Esophagus muscularis mucosa (tissue), 4 donors: ENCODE measurements at regions not wholly inside any gene's neighbourhood (a gene's known extent, or its start where the extent isn't known, plus 50 kb on each side); places are given as distances from the start of the nearest gene placed in this dataset.

Source experiments
- EP300 ChIP-seq: sonication (generic); formaldehyde crosslinking; IDR thresholded peaks from one replicate; pipeline ENCODE4 v1.6.1; 2017; ENCODE audit warnings: antibody characterized with exemption
- POLR2AphosphoS5 ChIP-seq, 2 donors: sonication (generic); formaldehyde crosslinking; IDR thresholded peaks; one replicate each; pipeline ENCODE4 v1.6.1; 2017; ENCODE audit warnings: antibody characterized with exemption in 2 of 2
- TF ChIP-seq, protein P1 (sequence below), 3 experiments: fragments of 200-600 bp in 2 of 3; fragments of 450-650 bp in 1 of 3; sonication (generic) in 2 of 3; IDR thresholded peaks; one replicate each; pipeline ENCODE4 v1.5.1; 2017 to 2019; ENCODE audit warnings: antibody characterized with exemption in 3 of 3, mild to moderate bottlenecking in 2 of 3, moderate library complexity in 1 of 3

DNA sequence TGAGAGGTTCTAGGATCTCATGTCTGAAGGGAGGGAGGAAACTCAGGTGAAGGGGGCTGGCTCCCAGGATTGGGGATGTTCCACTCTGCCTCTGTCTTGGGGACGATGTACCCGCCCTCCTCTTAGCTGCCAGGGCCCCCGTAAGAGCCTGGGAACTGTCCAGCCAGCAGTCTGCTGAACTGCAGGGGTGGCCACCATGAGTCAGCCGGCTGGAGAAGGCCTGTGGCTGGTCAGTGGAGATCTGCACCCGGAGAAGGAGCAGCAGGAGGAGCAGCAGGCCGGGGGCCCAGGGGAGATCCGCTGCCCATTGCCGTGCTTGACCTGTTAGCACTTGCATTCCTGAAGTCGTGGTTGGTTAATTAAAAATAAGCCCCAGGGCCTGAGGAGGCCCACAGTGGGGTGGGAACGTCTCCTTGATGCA lies 180.3 kb downstream of the TFCP2L1 start:
- TF ChIP-seq, protein P1, sequence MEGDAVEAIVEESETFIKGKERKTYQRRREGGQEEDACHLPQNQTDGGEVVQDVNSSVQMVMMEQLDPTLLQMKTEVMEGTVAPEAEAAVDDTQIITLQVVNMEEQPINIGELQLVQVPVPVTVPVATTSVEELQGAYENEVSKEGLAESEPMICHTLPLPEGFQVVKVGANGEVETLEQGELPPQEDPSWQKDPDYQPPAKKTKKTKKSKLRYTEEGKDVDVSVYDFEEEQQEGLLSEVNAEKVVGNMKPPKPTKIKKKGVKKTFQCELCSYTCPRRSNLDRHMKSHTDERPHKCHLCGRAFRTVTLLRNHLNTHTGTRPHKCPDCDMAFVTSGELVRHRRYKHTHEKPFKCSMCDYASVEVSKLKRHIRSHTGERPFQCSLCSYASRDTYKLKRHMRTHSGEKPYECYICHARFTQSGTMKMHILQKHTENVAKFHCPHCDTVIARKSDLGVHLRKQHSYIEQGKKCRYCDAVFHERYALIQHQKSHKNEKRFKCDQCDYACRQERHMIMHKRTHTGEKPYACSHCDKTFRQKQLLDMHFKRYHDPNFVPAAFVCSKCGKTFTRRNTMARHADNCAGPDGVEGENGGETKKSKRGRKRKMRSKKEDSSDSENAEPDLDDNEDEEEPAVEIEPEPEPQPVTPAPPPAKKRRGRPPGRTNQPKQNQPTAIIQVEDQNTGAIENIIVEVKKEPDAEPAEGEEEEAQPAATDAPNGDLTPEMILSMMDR (IDR thresholded peaks at IDR 0.05) = no peak
- TF ChIP-seq POLR2AphosphoS5 (IDR thresholded peaks at IDR 0.05) (no peak), EP300 (no peak)
